ENCODE measurements at regions not wholly inside any gene's neighbourhood (a gene's known extent, or its start where the extent isn't known, plus 50 kb on each side); places are given as distances from the start of the nearest gene placed in this dataset.

GRCh38 chr16:18050777-18051176 is 285.8 kb downstream of the NPIPA8 start:
- Histone ChIP-seq H3K27me3 (ENCODE audit: control insufficient read depth, insufficient read depth) (no peaks in the 10 kb centered on the region), H3K4me3 (ENCODE audit: low read length) (no peak overlapping the region), H3K27ac (ENCODE audit: low read length) (no peak overlapping the region), H3K9me3 (ENCODE audit: control insufficient read depth, low read length) (peaks cover 2% of the 10 kb centered on the region), H3K4me1 (ENCODE audit: control insufficient read depth, insufficient read depth, low read length) (no peaks in the 10 kb centered on the region)
- no peak for ATAC-seq
- 79% methylated on average over 6 of the region's 6 CpGs for WGBS
- DNase-seq = no peak
- intact Hi-C loops (cut with DNase I) = no loop called here

DNA sequence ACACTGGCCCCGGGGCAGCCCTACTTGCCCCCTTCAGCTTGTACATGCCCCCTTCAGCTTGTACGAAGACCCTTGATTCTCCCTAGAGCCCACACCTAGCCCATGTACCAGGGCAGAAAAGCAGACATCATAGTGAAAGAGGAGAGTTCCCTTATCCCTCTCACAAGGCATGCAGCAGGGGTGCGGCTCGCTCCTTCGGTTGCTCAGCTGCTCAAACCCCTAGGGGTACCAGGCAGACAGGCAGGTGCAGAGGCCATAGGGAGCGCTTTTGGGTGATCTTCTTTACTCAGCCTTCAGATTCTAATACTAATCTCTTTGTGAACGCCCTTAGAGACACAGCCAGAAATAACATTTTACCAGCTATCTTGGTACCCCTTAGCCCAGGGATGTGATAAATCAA is 286.3 kb downstream of the NPIPA8 start:
- Histone ChIP-seq H3K27me3 (ENCODE audit: control insufficient read depth, insufficient read depth) (no peaks in the 10 kb centered on the region), H3K27ac (ENCODE audit: low read length) (no peak overlapping the region), H3K9me3 (ENCODE audit: control insufficient read depth, low read length) (peaks cover 2% of the 10 kb centered on the region), H3K4me1 (ENCODE audit: control insufficient read depth, insufficient read depth, low read length) (no peaks in the 10 kb centered on the region), H3K4me3 (ENCODE audit: low read length) (no peak overlapping the region)
- DNase-seq = no peak
- ATAC-seq = no peak
- WGBS = 83% methylated on average over 7 of the region's 7 CpGs
- intact Hi-C loops (cut with DNase I) = no loop called here

DNA sequence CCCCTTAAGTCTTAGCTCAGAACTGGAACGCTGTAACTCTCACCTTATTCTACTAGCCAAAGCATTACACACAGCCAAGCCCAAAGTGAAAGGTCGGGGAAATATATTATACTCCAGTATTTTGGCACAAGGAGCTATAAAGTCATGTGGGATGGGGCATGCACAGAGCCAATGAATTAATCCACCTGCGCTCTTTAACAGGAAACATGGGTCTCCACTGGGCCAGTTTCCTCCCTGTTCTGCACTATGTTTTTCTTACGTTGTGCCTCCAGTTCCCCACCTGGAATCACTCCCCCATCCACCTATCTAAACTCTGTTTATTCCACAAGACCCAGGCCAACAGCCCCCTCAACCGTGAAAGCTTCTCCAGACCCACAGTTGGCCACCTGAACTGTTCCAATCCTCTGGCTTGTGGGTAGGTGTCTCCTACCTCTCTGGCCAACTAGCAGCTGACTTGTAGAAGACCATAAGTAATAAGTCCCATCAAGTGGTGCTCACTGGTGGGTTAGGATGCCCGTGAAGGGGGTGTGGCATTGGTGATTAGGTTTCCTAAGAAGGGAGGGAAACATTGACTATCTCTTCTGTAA is 286.9 kb downstream of the NPIPA8 start:
- no peaks in the 10 kb centered on the region for H3K27me3 ChIP-seq (ENCODE audit: control insufficient read depth, insufficient read depth)
- no peak overlapping the region for H3K4me3 ChIP-seq (ENCODE audit: low read length)
- no peak overlapping the region for H3K27ac ChIP-seq (ENCODE audit: low read length)
- 69% methylated on average over 6 of the region's 6 CpGs for WGBS
- DNase-seq = no peak
- ATAC-seq = no peak
- intact Hi-C loops (cut with DNase I) = no loop called here
- no peaks in the 10 kb centered on the region for H3K4me1 ChIP-seq (ENCODE audit: control insufficient read depth, insufficient read depth, low read length)
- H3K9me3 ChIP-seq (ENCODE audit: control insufficient read depth, low read length) = peaks cover 2% of the 10 kb centered on the region

DNA sequence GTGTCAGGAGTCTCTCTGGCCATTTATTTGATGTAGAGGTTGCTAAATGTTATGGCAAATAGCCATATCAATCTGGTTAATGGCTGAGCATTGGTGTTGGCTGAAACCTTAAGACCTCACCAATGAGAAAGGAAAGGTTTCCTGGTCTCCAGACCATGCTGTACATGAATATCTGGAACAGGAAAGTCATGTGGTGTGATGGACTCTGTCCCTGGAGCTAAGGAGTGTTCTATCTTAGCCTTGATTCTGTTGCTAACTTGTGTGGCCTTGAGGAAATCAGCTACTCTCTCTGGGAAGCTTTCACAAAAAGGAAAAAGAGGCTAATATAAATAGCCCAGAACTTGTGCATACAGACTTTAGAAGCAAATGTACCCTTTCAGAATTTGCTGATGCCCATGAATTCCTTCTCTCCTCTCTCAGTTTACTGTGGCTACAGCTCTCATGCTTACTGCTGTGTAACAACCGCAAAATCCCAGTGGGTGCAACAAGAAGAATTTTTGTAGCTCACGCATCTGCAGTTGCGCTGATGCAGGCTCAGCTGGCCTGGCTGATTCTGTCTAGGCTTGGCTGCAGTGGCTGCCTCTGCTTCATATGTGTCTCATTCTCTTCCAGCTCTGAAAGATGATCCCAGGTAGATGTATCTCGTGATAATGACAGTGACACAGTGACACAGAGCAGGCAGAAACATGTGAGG is 287.5 kb downstream of the NPIPA8 start:
- ATAC-seq = no peak
- 80% methylated on average over 4 of the region's 4 CpGs for WGBS
- no peaks in the 10 kb centered on the region for H3K27me3 ChIP-seq (ENCODE audit: control insufficient read depth, insufficient read depth)
- no peak overlapping the region for H3K27ac ChIP-seq (ENCODE audit: low read length)
- intact Hi-C loops (cut with DNase I) = no loop called here
- H3K9me3 ChIP-seq (ENCODE audit: control insufficient read depth, low read length) = peaks cover 2% of the 10 kb centered on the region
- H3K4me1 ChIP-seq (ENCODE audit: control insufficient read depth, insufficient read depth, low read length) = no peaks in the 10 kb centered on the region
- H3K4me3 ChIP-seq (ENCODE audit: low read length) = no peak overlapping the region
- DNase-seq = no peak

- no peak for ATAC-seq
These were observed 288.8 kb downstream of the NPIPA8 start for GRCh38 chr16:18047761-18048160.

GRCh38 chr16:18045356-18045755 is 291.2 kb downstream of the NPIPA8 start:
- Histone ChIP-seq H3K4me3 (ENCODE audit: low read length) (no peak overlapping the region), H3K27me3 (ENCODE audit: control insufficient read depth, insufficient read depth) (no peaks in the 10 kb centered on the region), H3K4me1 (ENCODE audit: control insufficient read depth, insufficient read depth, low read length) (no peaks in the 10 kb centered on the region), H3K27ac (ENCODE audit: low read length) (no peak overlapping the region), H3K9me3 (ENCODE audit: control insufficient read depth, low read length) (no peaks in the 10 kb centered on the region)
- no peak for DNase-seq
- ATAC-seq = no peak
- intact Hi-C loops (cut with DNase I) = no loop called here
- 68% methylated on average over 6 of the region's 6 CpGs for WGBS

More at GRCh38 chr16:18047761-18048160, 288.8 kb downstream of the NPIPA8 start:
- Histone ChIP-seq H3K27ac (ENCODE audit: low read length) (no peak overlapping the region), H3K4me3 (ENCODE audit: low read length) (no peak overlapping the region), H3K4me1 (ENCODE audit: control insufficient read depth, insufficient read depth, low read length) (no peaks in the 10 kb centered on the region), H3K27me3 (ENCODE audit: control insufficient read depth, insufficient read depth) (no peaks in the 10 kb centered on the region), H3K9me3 (ENCODE audit: control insufficient read depth, low read length) (peaks cover 1% of the 10 kb centered on the region)
- no peak for DNase-seq
- 88% methylated on average over 6 of the region's 6 CpGs for WGBS
- intact Hi-C loops (cut with DNase I) = no loop called here

DNA sequence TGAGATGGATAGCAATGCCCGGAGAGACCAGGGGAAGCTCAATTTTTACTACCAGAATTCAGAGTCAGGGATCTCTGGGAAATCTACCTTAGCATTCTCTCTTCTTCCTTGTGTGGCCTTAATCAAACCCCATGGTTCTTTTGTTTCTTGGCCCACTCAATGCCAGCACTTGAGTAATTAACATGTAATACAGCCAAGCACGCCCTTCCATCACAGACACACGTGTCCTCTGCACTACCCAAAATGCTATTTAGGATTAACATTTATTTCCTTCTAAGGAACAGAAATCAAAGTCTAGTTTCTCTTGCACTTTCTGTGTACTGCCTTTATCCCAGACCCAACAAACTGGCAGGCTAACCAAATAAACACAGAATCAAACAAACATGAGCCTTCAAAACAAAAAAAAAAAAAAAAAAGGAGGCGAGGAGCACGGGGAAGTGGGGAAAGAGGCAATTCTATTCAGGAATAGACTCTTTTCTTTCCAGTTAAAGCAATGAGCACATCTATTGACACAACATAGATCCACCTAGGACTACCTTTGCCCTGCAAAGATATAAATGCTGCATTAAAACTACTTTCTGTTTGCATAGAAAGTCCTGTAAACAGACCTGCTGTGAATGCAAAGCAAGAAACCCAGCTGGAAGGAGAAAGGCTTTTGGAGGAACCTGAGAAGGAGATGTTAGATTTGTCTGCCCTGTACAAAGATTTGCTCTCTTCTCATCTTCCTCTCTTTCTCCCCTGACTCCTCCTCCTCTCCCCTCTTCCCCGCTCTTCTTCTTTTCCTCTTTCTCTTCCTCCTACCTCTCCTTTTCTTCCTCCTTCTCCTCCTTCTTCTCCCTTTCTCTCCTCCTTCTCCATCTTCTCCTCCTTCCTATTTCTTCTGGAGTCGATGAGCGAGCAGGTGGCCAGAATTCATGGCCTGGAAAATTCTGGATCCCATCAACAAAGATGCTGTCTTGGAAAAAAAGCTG is 294.4 kb downstream of the NPIPA8 start:
- Histone ChIP-seq H3K4me1 (ENCODE audit: control insufficient read depth, insufficient read depth, low read length) (no peaks in the 10 kb centered on the region), H3K9me3 (ENCODE audit: control insufficient read depth, low read length) (no peaks in the 10 kb centered on the region), H3K27ac (ENCODE audit: low read length) (no peak overlapping the region), H3K4me3 (ENCODE audit: low read length) (no peak overlapping the region), H3K27me3 (ENCODE audit: control insufficient read depth, insufficient read depth) (no peaks in the 10 kb centered on the region)
- 53% methylated on average over 8 of the region's 8 CpGs for whole genome bisulfite sequencing
- no peak for ATAC-seq
- intact Hi-C loops (cut with DNase I) = no loop called here
- DNase-seq = no peak

DNA sequence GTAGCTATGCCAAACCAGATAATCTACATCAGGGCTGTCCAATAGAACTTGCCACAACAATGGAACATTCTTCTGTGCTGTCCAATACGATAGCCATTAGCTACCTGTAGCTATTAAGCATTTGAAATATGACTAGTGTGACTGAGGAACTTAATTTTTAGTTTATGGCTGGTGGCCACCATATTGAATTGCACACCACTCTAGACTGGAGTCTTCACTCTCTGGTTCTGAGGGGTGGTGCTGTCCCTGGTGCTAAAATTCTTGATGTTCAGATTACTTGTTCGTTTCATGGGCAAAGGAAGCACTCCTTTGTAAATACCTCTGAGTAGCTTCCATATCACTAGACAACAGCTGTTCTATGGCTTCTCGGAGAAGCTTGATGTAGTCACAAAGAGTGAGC is 296.6 kb downstream of the NPIPA8 start:
- intact Hi-C loops (cut with DNase I) = no loop called here
- ATAC-seq (no peak), DNase-seq (no peak)
- 77% methylated on average over 3 of the region's 3 CpGs for WGBS
- Histone ChIP-seq H3K4me1 (ENCODE audit: control insufficient read depth, insufficient read depth, low read length) (no peaks in the 10 kb centered on the region), H3K27me3 (ENCODE audit: control insufficient read depth, insufficient read depth) (no peaks in the 10 kb centered on the region), H3K4me3 (ENCODE audit: low read length) (no peak overlapping the region), H3K9me3 (ENCODE audit: control insufficient read depth, low read length) (no peaks in the 10 kb centered on the region), H3K27ac (ENCODE audit: low read length) (no peak overlapping the region)

DNA sequence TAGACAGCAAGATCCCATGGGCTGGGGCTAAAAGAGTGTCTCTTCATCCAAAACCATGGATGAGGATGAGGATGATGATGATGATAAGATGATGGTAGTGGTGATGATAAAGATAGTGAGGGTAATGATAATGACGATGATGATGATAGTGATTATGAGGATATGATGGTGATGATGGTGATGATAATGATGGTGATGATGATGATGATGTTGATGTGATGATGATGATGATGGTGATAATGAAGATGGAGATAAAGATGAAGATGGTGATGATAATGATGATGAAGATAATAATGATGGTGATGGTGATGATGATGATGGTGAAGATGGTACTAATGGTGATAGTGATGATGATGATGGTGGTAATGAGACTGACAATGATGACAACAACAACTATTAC is 299.5 kb downstream of the NPIPA8 start:
- no peaks in the 10 kb centered on the region for H3K27me3 ChIP-seq (ENCODE audit: control insufficient read depth, insufficient read depth)
- no peak overlapping the region for H3K4me3 ChIP-seq (ENCODE audit: low read length)
- no peaks in the 10 kb centered on the region for H3K4me1 ChIP-seq (ENCODE audit: control insufficient read depth, insufficient read depth, low read length)
- no peak overlapping the region for H3K27ac ChIP-seq (ENCODE audit: low read length)
- 95% methylated on average over 1 of the region's 1 CpG for WGBS
- ATAC-seq (no peak), DNase-seq (no peak)
- intact Hi-C loops (cut with DNase I) = no loop called here
- no peaks in the 10 kb centered on the region for H3K9me3 ChIP-seq (ENCODE audit: control insufficient read depth, low read length)

GRCh38 chr16:18024611-18025010 is 311.9 kb downstream of the NPIPA8 start:
- DNase-seq (no peak), ATAC-seq (no peak)
- Histone ChIP-seq H3K4me1 (ENCODE audit: control insufficient read depth, insufficient read depth, low read length) (no peaks in the 10 kb centered on the region), H3K27ac (ENCODE audit: low read length) (no peak overlapping the region), H3K9me3 (ENCODE audit: control insufficient read depth, low read length) (no peaks in the 10 kb centered on the region), H3K27me3 (ENCODE audit: control insufficient read depth, insufficient read depth) (no peaks in the 10 kb centered on the region), H3K4me3 (ENCODE audit: low read length) (no peak overlapping the region)
- intact Hi-C loops (cut with DNase I) = no loop called here
- WGBS = 67% methylated on average over 6 of the region's 6 CpGs

GRCh38 chr16:18018376-18018775 is 318.2 kb downstream of the NPIPA8 start:
- intact Hi-C loops (cut with DNase I) = no loop called here
- no peak for DNase-seq
- H3K4me1 ChIP-seq (ENCODE audit: control insufficient read depth, insufficient read depth, low read length) = no peaks in the 10 kb centered on the region
- 70% methylated on average over 4 of the region's 4 CpGs for WGBS
- no peak for ATAC-seq
- peaks cover 2% of the 10 kb centered on the region for H3K27me3 ChIP-seq (ENCODE audit: control insufficient read depth, insufficient read depth)
- H3K9me3 ChIP-seq (ENCODE audit: control insufficient read depth, low read length) = no peaks in the 10 kb centered on the region
- H3K4me3 ChIP-seq (ENCODE audit: low read length) = no peak overlapping the region
- no peak overlapping the region for H3K27ac ChIP-seq (ENCODE audit: low read length)
